ENCODE measurements at regions not wholly inside any gene's neighbourhood (a gene's known extent, or its start where the extent isn't known, plus 50 kb on each side); places are given as distances from the start of the nearest gene placed in this dataset.
"Not testable (repeated sequence)": the region's sequence is repeated elsewhere in the genome, so short reads cannot be mapped to it uniquely, and the experiment has no call there.

DNA sequence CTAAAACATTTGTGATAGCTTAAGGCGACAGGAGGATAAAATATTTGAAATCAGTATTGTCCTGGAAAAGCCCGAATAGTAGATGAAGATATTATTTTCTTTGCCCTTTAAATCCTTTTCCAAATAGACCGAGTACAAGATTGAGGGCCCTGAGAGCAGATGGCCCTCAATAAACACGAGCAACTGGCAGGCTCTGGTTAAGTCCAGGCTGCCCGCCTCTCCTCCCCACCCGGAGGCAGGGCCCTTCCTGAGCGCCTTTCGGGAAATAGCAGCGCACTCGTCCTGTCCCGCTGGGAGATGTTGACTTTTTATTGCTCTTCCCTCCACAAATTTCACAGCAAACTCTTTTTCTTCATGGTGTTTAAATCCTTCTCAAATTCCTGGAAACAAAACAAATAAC is 50.8 kb upstream of the MAX start:
- DNase-seq (ENCODE audit: low read depth) = no peak

DNA sequence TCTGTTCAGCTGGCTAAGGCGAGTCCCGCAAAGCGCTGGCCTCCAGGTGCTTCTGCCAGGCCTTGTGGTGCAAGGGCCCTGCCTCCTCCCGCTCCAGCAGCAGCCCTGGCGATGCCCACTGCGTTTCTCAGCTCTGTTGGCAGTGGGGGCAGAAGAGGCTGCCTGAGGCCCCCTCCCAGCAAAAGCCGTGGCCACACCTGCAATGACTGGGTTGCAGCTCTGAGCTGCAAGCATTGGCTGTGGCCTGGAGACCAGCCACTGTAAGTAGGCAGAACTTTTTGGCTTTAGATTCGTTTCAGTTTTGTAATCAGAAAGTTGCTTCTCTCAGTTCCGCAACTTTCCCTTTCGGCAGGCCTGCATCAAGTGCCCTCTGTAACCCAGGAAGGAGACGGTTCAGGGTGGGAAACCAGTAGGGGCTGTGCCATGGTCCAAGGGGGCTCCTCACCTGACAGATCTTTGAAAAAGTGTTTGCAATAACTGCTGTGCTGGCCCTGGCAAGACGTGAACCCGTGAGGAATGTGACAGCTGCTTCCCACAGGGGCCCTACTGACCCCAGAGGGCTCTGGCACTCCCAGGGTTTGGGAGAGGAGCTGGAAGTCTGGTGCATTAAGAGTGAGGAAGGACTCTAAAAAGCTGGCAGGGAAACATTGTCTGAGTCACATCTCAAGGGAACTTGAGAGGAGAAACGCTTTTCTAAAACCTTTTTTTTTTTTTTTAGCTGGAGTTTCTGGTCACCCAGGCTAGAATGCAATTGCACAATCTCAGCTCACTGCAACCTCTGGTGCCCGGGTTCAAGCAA is 54.5 kb upstream of the MAX start:
- DNase-seq (ENCODE audit: low read depth) = no peak

DNA sequence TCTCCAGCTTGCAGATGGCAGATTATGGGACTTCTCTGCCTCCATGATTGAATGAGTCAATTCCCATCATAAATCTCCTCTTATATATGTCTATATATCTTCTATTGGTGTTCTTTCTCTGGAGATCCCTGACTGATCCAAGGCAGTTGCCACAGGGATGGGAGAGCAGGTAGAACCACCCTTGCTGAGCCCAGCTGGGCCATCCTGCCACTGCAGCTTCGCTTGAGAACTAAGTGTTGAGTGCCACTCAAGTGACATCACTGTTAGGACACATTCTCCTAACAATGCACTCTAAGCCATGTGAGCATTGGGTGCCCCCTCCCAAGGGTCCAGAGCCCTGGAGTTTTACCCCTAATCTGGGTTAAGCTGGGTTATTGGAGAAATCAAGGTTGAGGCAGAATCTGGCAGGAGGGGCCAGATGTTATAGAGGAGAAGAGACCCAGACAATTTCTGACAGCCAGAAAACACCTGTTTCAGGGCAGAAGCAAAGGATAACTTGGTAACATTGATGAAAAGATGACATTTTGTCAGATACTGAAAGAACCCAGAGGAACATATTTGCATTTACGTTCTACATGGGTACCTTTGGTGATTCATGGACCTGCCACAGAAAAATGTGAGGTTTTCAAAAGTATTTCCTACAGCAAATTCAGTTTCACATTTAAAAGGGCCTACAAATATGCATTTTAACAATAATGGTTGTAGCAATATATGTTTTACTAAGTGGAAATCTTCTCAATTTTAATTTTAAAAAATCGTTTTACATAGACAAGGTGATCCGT is 57.2 kb upstream of the MAX start:
- DNase-seq (ENCODE audit: low read depth) = no peak

DNA sequence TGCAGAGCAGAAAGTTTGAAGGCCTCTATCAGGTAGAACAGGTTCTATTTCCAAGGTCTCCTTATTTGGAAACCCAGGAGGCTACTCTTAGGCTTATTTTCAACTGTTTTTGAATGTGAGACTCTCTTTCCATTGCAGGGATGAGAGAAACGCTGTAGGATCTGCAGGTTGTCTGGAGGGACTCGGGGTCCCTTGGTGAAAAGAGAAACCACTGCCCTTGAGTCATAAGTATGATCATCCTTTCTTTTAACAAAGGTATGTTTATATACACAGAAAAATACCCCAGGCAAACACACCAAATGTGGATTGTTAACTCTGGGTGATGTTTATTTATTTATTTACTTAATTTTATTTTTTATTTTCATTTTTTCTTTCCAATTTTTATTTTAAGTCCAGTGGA is 57.8 kb upstream of the MAX start:
- no peak for DNase-seq (ENCODE audit: low read depth)

DNA sequence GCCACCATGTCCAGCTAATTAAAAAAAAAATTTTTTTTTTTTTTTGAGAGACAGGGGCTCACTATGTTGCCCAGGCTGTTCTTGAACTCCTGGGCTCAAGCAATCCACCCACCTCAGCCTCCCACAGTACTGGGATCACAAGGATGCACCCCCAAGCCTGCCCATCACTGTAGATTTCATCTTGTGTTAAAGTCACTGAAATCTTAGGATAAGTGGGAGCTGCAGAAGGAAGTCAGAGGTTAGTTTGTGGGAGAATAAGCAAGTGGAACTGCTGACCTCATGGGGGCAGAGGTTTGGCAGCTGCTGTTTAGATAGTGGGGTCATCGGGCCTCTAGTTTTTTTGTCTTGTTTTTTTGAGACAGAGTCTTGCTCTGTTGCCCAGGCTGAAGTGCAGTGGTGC is 59.7 kb upstream of the MAX start:
- no peak for DNase-seq (ENCODE audit: low read depth)

DNA sequence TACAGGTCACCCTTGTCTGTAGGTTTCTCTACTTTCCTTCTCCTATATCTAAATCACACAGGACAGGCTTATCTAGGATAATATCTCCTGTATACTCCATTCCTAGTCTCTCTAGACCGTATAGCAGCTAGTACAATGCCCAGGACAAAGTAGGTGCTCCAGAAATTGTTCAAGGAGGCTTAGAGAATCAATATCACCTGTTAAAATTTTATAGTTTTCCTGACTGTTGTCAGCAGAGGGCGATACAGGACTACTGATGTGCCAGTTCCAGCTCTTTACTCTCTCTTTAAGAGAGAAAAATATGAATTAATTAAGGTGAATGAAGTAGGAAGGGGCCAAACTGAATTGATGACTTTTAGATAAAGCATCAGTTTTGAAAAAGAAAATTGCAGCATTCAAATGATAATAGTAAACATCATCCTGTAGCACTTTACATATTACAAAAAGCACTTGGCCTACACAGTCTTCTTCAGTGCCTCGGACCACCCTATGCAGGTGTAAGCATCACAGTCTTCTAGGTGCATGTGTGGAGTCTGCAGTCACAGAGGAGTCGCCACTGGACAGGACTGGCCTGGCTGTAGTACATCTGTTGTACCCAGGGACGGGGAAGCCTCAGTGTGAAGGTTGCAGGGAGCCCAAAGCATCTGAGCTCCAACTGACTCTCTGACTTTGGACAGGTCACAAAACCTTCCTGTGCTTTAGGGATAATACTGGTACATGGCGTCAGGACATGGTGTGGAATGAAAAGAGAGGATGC is 61.9 kb upstream of the MAX start:
- DNase-seq (ENCODE audit: low read depth) = no peak

DNA sequence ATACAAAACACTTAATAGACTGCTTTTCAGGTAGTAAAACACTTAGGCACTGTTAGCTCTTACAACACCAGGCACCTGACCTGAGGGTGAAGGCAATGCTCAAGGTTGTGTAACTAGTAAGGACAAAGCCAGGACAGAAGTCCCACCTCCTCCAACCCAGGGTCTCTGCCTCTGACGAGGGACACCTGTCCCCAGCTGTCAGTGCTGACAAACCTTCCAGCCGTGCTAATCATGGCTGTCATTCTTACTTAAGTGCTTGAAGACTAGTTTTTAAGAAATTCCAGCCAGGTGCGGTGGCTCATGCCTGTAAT is 62.5 kb upstream of the MAX start:
- DNase-seq (ENCODE audit: low read depth) = no peak

DNA sequence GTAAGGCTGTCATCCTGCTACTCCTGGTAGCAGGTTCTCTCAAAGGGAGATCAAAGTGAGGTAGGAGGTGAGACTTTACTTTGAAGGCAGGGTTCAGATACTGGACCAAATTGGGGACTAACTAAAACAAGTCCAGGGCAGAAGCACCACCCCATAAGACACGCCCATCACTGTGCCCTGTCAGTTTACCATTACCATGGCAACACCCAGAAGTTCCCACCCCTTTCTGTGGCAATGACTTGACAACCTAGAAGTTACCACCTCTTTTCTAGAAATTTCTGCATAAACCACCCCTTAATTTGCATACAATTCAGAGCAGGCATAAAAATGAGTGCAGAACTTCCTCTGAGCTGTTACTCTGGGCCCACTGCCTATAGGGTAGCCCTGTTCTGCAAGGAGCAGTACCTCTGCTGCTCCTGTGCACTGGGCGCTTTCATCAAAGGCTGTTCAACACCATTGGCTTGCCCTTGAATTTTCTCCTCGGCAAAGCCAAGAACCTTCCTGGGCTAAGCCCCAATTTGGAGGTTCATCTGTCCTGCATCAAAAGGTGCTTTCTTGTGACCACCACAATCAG is 64.8 kb upstream of the MAX start:
- no peak for DNase-seq (ENCODE audit: low read depth)

DNA sequence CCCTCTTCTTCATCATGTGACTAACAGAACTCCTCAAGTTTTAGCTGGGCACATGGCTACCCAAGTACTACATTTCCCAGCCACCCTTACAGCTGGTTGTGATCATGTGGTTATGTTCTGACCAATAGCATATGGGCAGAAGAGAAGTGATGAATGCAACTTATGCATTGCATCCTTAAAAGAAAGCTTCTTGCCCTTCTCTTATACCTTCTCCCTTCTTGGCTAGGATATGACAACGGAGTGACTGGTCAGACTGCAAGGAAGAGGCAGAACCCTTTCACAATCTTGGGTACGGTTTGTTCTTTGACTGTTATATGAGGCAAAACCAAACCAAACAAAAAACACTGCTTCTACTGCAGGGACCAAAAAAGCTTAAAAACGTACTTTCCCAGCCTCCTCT is 66.5 kb upstream of the MAX start:
- no peak for DNase-seq (ENCODE audit: low read depth)

DNA sequence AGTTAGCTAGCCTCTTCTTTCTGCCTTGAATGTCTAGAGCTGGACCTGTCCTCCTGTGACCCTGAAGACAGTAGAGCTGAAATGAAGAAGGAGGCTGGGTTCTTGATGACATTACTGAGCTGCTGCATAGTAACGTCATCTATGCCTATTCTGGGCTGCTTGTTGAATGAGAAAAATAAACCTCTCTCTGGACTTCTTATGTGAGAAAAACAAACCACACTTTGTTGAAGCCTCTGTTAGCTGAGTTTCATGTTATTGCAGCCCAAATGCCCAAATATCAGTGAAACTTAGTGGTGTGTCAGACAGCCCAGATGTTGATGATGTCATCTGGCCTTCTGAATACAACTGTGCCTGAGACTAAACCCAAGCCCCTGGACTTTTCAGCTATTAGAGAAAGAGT is 67.0 kb upstream of the MAX start:
- DNase-seq (ENCODE audit: low read depth) = no peak

DNA sequence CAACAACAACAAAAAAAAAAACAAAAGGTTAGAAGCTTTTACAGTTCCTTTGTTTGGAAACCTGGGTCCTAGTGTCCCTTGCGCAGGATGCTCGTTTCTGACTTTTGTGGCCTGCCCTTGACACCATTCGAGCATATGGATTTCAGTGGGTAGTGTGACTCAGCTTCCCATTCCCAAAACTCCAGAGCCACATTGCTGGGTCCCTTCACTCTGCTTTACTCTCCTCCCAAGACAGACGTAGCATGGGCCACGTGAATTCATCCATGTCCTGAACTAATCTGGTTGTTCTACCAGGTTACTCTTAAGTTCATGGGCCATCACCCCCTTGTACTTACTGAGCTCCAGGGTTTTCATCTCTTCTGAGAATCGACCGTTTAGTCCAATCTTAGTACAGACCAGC is 68.0 kb upstream of the MAX start:
- DNase-seq (ENCODE audit: low read depth) = no peak

DNA sequence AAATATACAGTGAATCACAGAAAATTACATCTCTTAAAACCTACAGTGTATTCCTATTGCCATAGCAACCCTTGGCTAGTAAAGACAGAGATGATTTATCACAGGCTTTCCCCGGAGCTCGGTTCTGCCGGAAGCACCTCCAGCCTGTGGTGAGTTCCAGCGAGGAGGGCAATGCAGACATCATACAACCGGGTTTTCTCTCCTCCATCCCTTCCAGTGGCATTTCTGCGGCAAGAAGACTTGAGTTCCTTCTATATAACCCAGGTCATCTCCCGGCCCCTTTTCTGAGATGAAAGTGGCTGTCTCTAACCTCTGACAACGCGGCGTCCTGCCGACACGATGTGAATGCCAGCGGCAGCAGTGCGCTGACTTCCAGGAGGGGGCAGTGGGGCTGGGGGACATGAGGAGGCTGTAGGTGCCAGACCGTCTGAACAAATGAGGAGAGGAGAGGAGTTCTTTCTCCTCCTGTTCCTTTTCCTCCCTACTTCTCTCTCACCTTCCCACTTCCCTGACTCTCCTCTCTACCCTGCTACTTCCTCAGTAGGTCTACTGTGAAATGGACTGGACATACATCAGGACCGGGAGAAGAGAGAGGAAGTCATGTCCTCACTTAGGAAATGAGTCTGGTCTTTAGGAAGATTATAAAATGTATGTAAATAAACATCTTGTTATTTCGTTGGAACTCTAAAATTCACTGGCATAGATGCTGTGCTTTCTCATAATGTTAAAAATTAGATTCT is 68.6 kb upstream of the MAX start:
- DNase-seq (ENCODE audit: low read depth) = peak; percentile 21

DNA sequence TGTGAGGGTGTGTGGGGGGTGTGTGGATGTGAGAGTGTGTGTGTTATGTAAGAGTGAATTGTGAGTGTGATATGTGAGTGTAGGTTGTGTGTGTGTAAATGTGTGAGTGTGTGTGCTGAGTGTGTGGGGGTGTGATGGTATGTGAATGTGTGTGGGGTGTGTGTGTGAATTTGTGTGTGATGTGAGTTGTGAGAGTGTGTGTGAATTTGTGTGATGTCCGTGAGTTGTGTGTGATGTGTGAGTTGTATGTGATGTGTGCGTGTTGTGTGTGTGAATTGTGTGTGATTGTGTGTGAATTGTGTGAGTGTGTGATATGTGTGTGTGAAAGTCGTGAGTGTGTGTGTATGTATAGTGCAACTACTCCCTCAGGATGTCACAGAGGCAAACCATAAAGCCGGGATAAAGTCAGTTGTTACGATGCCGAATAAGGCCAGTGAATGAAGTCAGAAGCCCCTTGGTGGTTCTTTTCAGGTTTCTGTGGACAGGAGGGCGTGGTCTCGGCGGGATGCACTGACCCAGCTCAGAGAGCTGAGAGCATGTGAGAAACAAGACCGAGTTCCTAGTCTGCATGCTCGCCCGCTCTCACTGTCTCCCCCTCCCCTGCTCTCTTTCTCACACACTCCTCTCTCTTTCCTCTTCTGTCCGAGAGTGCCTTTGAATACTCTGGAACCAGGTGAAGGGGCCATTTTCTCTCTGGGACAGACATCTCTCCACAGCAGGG is 71.8 kb upstream of the MAX start:
- DNase-seq (ENCODE audit: low read depth) = no peak

DNA sequence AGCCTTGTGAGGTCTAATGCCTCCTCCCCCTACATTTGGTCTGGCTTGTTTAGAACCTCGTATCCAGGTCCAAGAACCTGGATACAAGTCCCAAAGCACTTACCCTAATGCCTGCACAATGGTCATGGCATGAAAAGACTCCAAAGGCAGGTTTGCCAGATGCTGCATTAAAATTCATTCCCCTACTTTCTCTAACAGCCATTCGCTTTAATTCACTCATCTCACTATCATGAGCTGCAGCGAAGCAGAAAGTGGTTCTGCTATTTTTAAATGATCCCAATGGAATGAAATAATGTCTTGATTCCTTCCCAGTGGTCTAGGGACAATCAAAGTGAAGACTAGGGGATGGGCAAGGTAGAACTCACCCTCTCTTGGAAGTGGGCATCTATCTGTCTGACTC is 72.5 kb upstream of the MAX start:
- DNase-seq (ENCODE audit: low read depth) = no peak

DNA sequence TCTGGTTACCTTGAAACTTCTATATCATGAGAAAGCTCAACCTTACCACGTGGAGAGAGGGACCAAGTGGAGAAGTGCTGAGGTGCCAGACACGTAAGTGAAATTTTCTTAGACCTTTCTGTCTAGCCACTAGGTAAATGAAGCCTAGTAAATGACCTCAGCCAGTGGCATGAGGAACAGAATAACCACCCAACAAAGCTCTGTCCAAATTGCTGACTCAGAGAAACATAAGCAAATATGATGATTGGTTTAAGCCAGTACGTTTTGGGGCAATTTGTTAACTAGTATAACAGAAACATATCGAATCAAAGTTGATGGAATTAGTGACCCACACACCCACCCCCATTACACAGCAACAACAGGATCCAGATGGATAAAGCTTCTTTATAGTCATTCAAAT is 75.2 kb upstream of the MAX start:
- no peak for DNase-seq (ENCODE audit: low read depth)

DNA sequence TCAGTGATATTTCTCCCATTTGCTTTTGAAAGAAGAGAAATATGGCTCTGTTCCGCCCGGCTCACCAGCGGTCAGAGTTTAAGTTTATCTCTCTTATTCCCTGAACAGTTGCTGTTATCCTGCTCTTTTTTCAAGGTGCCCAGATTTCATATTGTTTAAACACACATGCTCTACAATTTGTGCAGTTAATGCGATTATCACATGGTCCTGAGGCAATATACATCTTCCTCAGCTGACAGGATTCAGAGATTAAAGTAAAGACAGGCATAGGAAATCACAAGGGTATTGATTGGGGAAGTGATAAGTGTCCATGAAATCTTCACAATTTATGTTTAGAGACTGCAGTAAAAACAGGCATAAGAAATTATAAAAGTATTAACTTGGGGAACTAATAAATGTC is 76.9 kb upstream of the MAX start:
- not testable (repeated sequence) for DNase-seq (ENCODE audit: low read depth)

DNA sequence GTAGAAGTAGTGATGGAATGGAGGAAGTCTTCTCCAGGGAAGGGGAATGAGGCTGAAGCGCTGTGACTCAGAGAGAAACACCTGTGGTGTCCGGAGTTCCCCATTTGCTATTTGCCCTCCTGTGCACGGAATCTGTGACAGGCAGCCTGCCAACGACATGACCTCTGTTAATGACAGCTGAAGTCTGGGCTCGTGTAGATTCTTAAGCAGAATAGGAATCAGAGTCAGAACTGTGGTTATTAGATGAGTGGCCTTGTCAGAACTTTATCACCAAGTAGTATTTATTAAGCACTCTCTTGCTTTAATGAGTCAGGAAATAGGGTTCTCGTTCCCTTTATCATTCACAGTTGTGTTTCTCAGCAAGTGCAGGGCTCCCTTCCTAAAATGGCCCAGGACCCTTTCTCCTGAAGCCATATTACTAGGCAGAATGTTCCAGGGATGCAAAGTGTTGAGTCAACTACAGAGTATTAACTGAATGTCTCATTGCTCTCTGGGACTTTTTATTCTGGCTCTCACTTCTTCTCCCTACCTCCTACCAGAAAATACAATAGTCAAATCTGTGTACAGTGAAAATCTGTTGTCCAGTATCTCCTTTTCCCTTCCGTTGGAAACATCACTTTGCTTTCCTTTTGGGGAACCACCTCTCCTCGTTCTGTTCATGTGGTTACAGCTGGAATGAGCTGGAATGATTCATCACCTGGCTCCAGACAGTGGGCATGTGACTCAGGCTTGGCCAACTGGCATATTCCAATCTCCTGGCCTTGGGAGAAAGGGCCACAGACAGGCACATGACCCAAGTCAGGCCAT is 77.8 kb upstream of the MAX start:
- peak; percentile 24 for DNase-seq (ENCODE audit: low read depth)

DNA sequence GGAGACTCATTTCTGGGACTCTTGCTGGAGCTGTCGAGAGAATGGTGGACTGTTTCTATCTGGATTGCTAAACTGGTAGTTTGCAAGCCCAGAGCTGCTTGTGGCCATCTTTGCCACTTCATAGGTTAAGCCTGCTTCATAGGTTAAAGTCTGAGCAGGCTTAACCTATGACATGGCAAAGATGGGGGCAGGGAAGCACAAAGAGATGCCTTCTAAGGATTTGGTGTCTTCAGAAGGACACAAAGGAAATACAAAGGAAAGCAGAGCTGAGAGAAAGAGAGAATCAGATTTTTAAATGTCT is 78.4 kb upstream of the MAX start:
- DNase-seq (ENCODE audit: low read depth) = no peak

DNA sequence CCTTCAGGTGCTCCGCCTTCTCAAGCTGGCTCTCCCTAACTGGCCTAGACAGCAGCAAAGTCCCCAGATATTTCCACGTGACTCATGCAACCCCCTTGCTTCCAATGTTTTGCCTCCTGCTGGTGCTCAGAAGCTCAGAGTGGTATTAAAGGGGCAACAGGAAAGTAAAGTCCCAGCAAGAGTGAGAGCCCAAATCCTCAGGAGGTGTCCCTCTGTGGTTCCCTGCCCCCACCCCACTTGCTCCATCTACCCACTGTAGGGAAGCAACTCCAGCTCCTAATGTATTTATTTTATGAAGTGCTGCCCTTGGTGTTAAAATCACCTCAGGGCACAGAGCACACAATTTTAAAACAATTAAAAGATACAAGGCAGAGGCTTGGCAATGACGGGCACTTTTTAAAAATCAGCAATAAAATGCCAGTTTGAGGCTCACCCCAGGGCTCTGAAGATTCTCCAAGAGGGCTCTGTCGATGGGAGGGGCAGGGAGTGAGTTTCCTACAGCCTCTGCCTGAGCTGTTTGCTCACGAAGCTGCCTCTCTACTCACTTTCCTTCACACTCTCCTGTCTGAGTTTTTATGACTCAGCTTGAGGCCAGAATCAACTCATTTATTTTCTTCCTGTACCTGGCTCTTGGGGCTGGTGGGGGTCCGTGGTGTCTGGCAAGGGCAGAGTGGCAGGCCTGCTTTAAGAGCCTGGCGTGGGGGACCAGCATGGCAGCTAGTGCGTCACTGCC is 81.9 kb upstream of the MAX start:
- no peak for DNase-seq (ENCODE audit: low read depth)

DNA sequence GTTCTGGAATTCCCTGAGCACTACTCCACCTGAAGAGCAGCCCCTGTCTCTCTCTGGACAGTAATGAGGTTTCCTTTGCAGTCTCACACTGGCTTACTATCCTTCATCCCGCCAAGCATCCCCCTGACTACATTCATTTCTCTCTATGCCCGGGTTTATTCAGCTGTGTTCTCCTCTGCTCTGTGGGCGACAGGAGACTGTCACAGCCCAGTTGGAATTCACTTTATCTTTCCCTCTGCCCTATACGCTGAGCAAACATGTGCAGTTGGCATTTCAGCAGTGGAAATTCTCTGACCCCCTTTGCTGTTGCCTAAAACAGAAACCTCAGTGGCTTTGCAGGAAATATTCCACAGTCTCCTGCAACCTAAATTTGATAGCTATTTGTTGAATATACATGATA is 83.5 kb upstream of the MAX start:
- no peak for DNase-seq (ENCODE audit: low read depth)

Data from activated T-helper 9 cell treated with anti-CD3 and anti-CD28 coated beads, Interleukin-2, amount 50 U/mL, for 16 hours (primary cell).